GM12878 (cell line): ENCODE measurements at regions not wholly inside any gene's neighbourhood (a gene's known extent, or its start where the extent isn't known, plus 50 kb on each side); places are given as distances from the start of the nearest gene placed in this dataset.

ENCODE experiments used
- ATAC-seq: fragments of 200-7000 bp; cut with Tn5 transposase; 3 replicates; pipeline ENCODE4 v1.9.1; 2020; ENCODE audit warnings: mild to moderate bottlenecking, moderate library complexity
- BruUV-seq: library from RNA; stranded (reverse); fragments of 400-500 nt; replicated peaks from 2 replicates; lab custom pipeline; 2021; lab: Mats Ljungman, UMichigan
- CTCF ChIA-PET: fragments of 300-600 bp; sonication (Branson Sonifier 250); formaldehyde crosslinking; extraction: SDS; loops from one replicate; lab custom pipeline; 2021; ENCODE audit warnings: inconsistent platforms; lab: Yijun Ruan, JAX
- POLR2A ChIA-PET: fragments of 350-600 bp; formaldehyde crosslinking; extraction: SDS; loops from one replicate; lab custom pipeline; 2021; ENCODE audit warnings: inconsistent platforms; lab: Charles Lee
- RAD21 ChIA-PET: fragments of 300-600 bp; sonication (Branson Sonifier 250); formaldehyde crosslinking; loops from one replicate; lab custom pipeline; 2023; ENCODE audit warnings: antibody characterized with exemption; ENCODE audit not compliant: unreplicated experiment; lab: Charles Lee
- SMC1A ChIA-PET: fragments of 300-600 bp; sonication (Branson Sonifier 250); formaldehyde crosslinking; loops from one replicate; lab custom pipeline; 2023; ENCODE audit not compliant: unreplicated experiment, uncharacterized antibody; lab: Charles Lee
- DNase-seq: peaks from one replicate; pipeline ENCODE4 v3.0.0-alpha.2; 2011; ENCODE audit warnings: low read depth, low spot score
- FAIRE-seq: peaks from 3 replicates; lab custom pipeline; 2011; peaks lifted over from hg19 to GRCh38; lab: Jason Lieb, UNC
- H2AFZ ChIP-seq: 2 replicates; pipeline ENCODE4 v1.6.0; 2011; ENCODE audit warnings: low read depth, low read length, control low read depth; ENCODE audit not compliant: control insufficient read depth
- H3K27ac ChIP-seq: 2 replicates; pipeline ENCODE4 v1.5.1; 2011; ENCODE audit warnings: control low read depth; ENCODE audit not compliant: control insufficient read depth, insufficient read depth
- H3K27me3 ChIP-seq, 2 experiments: replicated peaks in 1 of 2; 2 replicates each; pipeline versions ENCODE4 v1.6.0 to v1.6.1; 2011; ENCODE audit warnings: low read length in 1 of 2; ENCODE audit not compliant: control insufficient read depth in 2 of 2, insufficient read depth in 2 of 2
- H3K36me3 ChIP-seq, 2 experiments: 2 replicates each; pipeline ENCODE4 v1.5.1; 2011; ENCODE audit warnings: low read length in 1 of 2; ENCODE audit not compliant: control insufficient read depth in 2 of 2, insufficient read depth in 2 of 2
- H3K4me1 ChIP-seq: 2 replicates; pipeline ENCODE4 v1.6.1; 2011; ENCODE audit warnings: mild to moderate bottlenecking, low read length, moderate library complexity, mixed read lengths; ENCODE audit not compliant: control insufficient read depth, insufficient read depth
- H3K4me2 ChIP-seq: 2 replicates; pipeline ENCODE4 v1.6.0; 2011; ENCODE audit warnings: control low read depth; ENCODE audit not compliant: control insufficient read depth, insufficient read depth
- H3K4me3 ChIP-seq: fragments of 200-600 bp; sonication (generic); 2 replicates; pipeline ENCODE4 v1.5.1; 2016
- H3K79me2 ChIP-seq: 2 replicates; pipeline ENCODE4 v1.6.0; 2011; ENCODE audit warnings: low read length; ENCODE audit not compliant: control insufficient read depth, insufficient read depth
- H3K9ac ChIP-seq: 2 replicates; pipeline ENCODE4 v1.8.0; 2011; ENCODE audit warnings: low read length, control low read depth, mixed read lengths; ENCODE audit not compliant: control insufficient read depth, insufficient read depth
- H3K9me3 ChIP-seq: replicated peaks from 3 replicates; pipeline ENCODE4 v1.5.1; 2011; ENCODE audit warnings: mild to moderate bottlenecking, low read length; ENCODE audit not compliant: control insufficient read depth, insufficient read depth
- H4K20me1 ChIP-seq: 2 replicates; pipeline ENCODE4 v1.6.0; 2011; ENCODE audit not compliant: control insufficient read depth, insufficient read depth
- BCL3 ChIP-seq: IDR thresholded peaks from 2 replicates; pipeline ENCODE4 v1.6.1; 2011; ENCODE audit warnings: borderline replicate concordance, low read depth, mild to moderate bottlenecking, moderate library complexity, low read length; ENCODE audit not compliant: insufficient read depth, poor library complexity, severe bottlenecking
- BMI1 ChIP-seq: fragments of 450-650 bp; IDR thresholded peaks from 2 replicates; pipeline ENCODE4 v1.6.1; 2016; ENCODE audit warnings: mild to moderate bottlenecking, moderate library complexity, borderline replicate concordance
- EGR1 ChIP-seq, 2 experiments: IDR thresholded peaks; 1 replicate in 1 of 2; 2 replicates in 1 of 2; pipeline ENCODE4 v1.6.1; 2011 to 2012; ENCODE audit warnings: low read depth in 2 of 2, low read length in 2 of 2, borderline replicate concordance in 1 of 2, mild to moderate bottlenecking in 1 of 2, moderate library complexity in 1 of 2
- FOS ChIP-seq: IDR thresholded peaks from 3 replicates; pipeline ENCODE4 v1.6.1; 2011; ENCODE audit warnings: borderline replicate concordance; ENCODE audit not compliant: insufficient read length; ENCODE audit errors: extremely low read depth
- GATAD2B ChIP-seq: fragments of 450-650 bp; conservative IDR thresholded peaks from 2 replicates; pipeline ENCODE4 v1.6.1; 2017; ENCODE audit warnings: low read depth, mild to moderate bottlenecking, moderate library complexity
- JUNB ChIP-seq: IDR thresholded peaks from 2 replicates; pipeline ENCODE4 v1.6.1; 2016; ENCODE audit warnings: antibody characterized with exemption, mild to moderate bottlenecking
- MYC ChIP-seq: IDR thresholded peaks from 2 replicates; pipeline ENCODE4 v1.6.1; 2011; ENCODE audit warnings: mild to moderate bottlenecking, low read length, moderate library complexity, inconsistent platforms; ENCODE audit not compliant: insufficient read depth, insufficient replicate concordance, insufficient read length, severe bottlenecking
- NFIC ChIP-seq: IDR thresholded peaks from 2 replicates; pipeline ENCODE4 v1.6.1; 2012; ENCODE audit warnings: low read depth, mild to moderate bottlenecking, inconsistent platforms, low read length, moderate library complexity
- RAD51 ChIP-seq: fragments of 450-650 bp; IDR thresholded peaks from 2 replicates; pipeline ENCODE4 v1.6.1; 2016; ENCODE audit warnings: moderate library complexity, mild to moderate bottlenecking, inconsistent platforms
- RELA ChIP-seq: fragments of 450-650 bp; IDR thresholded peaks from 2 replicates; pipeline ENCODE4 v1.8.0; 2014; ENCODE audit warnings: borderline replicate concordance; ENCODE audit not compliant: partially characterized antibody
- SKIL ChIP-seq: fragments of 450-650 bp; IDR thresholded peaks from 2 replicates; pipeline ENCODE4 v1.6.1; 2017; ENCODE audit warnings: mild to moderate bottlenecking, low read depth, inconsistent platforms; ENCODE audit not compliant: poor library complexity, severe bottlenecking
- SPI1 ChIP-seq: IDR thresholded peaks from 2 replicates; pipeline ENCODE4 v1.6.1; 2011; ENCODE audit warnings: low read depth, mild to moderate bottlenecking, low read length, moderate library complexity, borderline replicate concordance; ENCODE audit not compliant: insufficient read depth
- SUZ12 ChIP-seq: fragments of 200-600 bp; sonication (generic); IDR thresholded peaks from one replicate; pipeline ENCODE4 v1.6.1; 2018; ENCODE audit warnings: antibody characterized with exemption, mild to moderate bottlenecking; ENCODE audit not compliant: unreplicated experiment
- ZSCAN29 ChIP-seq: fragments of 450-650 bp; IDR thresholded peaks from 2 replicates; pipeline ENCODE4 v1.6.1; 2017; ENCODE audit warnings: mild to moderate bottlenecking, moderate library complexity
- WGBS: methylation state at CpG from one replicate; pipeline ENCODE4 v1.1.6; 2016; ENCODE audit warnings: low lambda C conversion rate; ENCODE audit not compliant: insufficient replicate concordance, insufficient coverage; ENCODE audit errors: missing lambda C conversion rate; 5-methylcytosine and 5-hydroxymethylcytosine counted together
- in situ Hi-C: fragments of 300-500 bp; cut with MboI; formaldehyde crosslinking; loops from 9 replicates; pipeline ENCODE4 v1.14.3; 2018; ENCODE audit warnings: mixed read lengths
- intact Hi-C: fragments of 100-400 bp; cut with micrococcal nuclease; formaldehyde crosslinking; loops from one replicate; pipeline ENCODE4 v1.14.2; 2022; ENCODE audit not compliant: unreplicated experiment

GRCh38 chr7:12458520-12459131 is 55.0 kb upstream of the VWDE start (continued):
- TF ChIP-seq FOS: no peak
- no peak for TF ChIP-seq NFIC
- no peak for TF ChIP-seq ZSCAN29
- TF ChIP-seq RELA: no peak
- no peak for TF ChIP-seq MYC
- TF ChIP-seq BMI1: no peak
- TF ChIP-seq, all 136 proteins: peak for 3

GRCh38 chr7:12467837-12468236 is 64.2 kb upstream of the VWDE start:
- H4K20me1 ChIP-seq: no peaks in the 10 kb centered on the region
- H3K27me3 ChIP-seq: no peaks in the 10 kb centered on the region
- no peaks in the 10 kb centered on the region for H3K36me3 ChIP-seq
- H3K79me2 ChIP-seq: no peaks in the 10 kb centered on the region
- ATAC-seq (no peak), DNase-seq (no peak), FAIRE-seq (no peak)
- no peaks in the 10 kb centered on the region for H3K4me1 ChIP-seq
- no peak overlapping the region for H3K9ac ChIP-seq
- 0% methylated on average over 1 of the region's 1 CpG for WGBS
- CTCF ChIA-PET: interaction anchor here (1.5 to 2.3 kb wide), 2 partner anchors 9 to 23 kb away, joined by 3 to 10 read pairs; no protein-coding TSS in a partner anchor
- SMC1A ChIA-PET: interaction anchor here (2.2 kb wide), 1 partner anchor 9 kb away, joined by 8 read pairs; no protein-coding TSS in a partner anchor
- no TSS peak for BruUV-seq
- no peaks in the 10 kb centered on the region for H3K9me3 ChIP-seq
- TF ChIP-seq SPI1 (no peak), RAD51 (peak; percentile 56; the same call in 1 of the 2 replicates), SKIL (no peak), JUNB (no peak), GATAD2B (no peak), BCL3 (no peak), EGR1 (IDR thresholded peaks at IDR 0.05; ENCODE audit: borderline replicate concordance in 1 of 2, low read depth in 2 of 2, low read length in 2 of 2) (no peak), SUZ12 (no peak)
- H2AFZ ChIP-seq: no peak overlapping the region
- RAD21 ChIA-PET: interaction anchor here (0.6 kb wide), 1 partner anchor 74 kb away, joined by 3 read pairs; no protein-coding TSS in a partner anchor
- intact Hi-C loops (no loop called here), in situ Hi-C loops (no loop called here)
- H3K4me3 ChIP-seq: no peak overlapping the region
- H3K4me2 ChIP-seq: no peak overlapping the region
- POLR2A ChIA-PET: no interaction called here
- H3K27ac ChIP-seq: no peak overlapping the region
